Heart left ventricle (tissue), 16 donors: ENCODE measurements at regions not wholly inside any gene's neighbourhood (a gene's known extent, or its start where the extent isn't known, plus 50 kb on each side); places are given as distances from the start of the nearest gene placed in this dataset.

Experiments used
- ATAC-seq, 4 donors: fragments of 200-7000 bp; cut with Tn5 transposase; one replicate each; pipeline ENCODE4 v1.9.1; 2020 to 2022; ENCODE audit warnings: moderate library complexity in 4 of 4, mild to moderate bottlenecking in 3 of 4, moderate number of reproducible peaks in 1 of 4
- DNase-seq, 5 donors: peaks; one replicate each; pipeline ENCODE4 v3.0.0-alpha.2; 2020
- H3K27ac ChIP-seq, 12 donors: fragments of 200-600 bp; sonication (generic) in 4 of 12; one replicate each; pipeline versions ENCODE4 v1.5.0 to v1.8.0; 2016 to 2022; ENCODE audit warnings: mild to moderate bottlenecking in 2 of 12
- H3K27me3 ChIP-seq, 9 donors: fragments of 200-600 bp; sonication (generic) in 2 of 9; one replicate each; pipeline versions ENCODE4 v1.5.1 to v1.8.0; 2016 to 2022; ENCODE audit warnings: mild to moderate bottlenecking in 3 of 9
- H3K36me3 ChIP-seq, 9 donors: fragments of 200-600 bp; sonication (generic) in 2 of 9; one replicate each; pipeline versions ENCODE4 v1.5.0 to v1.8.0; 2018 to 2022; ENCODE audit warnings: mild to moderate bottlenecking in 2 of 9
- H3K4me1 ChIP-seq, 12 donors: fragments of 200-600 bp; sonication (generic) in 4 of 12; one replicate each; pipeline versions ENCODE4 v1.5.0 to v1.8.0; 2016 to 2022; ENCODE audit warnings: mild to moderate bottlenecking in 3 of 12
- H3K4me3 ChIP-seq, 12 donors: fragments of 200-600 bp; sonication (generic) in 4 of 12; one replicate each; pipeline versions ENCODE4 v1.5.0 to v1.8.0; 2017 to 2022; ENCODE audit warnings: mild to moderate bottlenecking in 9 of 12, moderate library complexity in 4 of 12
- H3K9me3 ChIP-seq, 12 donors: fragments of 200-600 bp; sonication (generic) in 4 of 12; one replicate each; pipeline versions ENCODE4 v1.5.0 to v1.8.0; 2016 to 2022; ENCODE audit warnings: mild to moderate bottlenecking in 1 of 12
- POLR2A ChIP-seq, 2 donors: fragments of 450-650 bp; IDR thresholded peaks; one replicate each; pipeline ENCODE4 v1.6.1; 2017; ENCODE audit warnings: antibody characterized with exemption in 2 of 2, mild to moderate bottlenecking in 2 of 2, moderate library complexity in 2 of 2
- WGBS, 4 donors: extraction: QIAGEN DNeasy Blood & Tissue Kit in 2 of 4; methylation state at CpG; one replicate each; pipeline versions ENCODE4 v1.1.5 to v1.1.7; 2013 to 2018; 5-methylcytosine and 5-hydroxymethylcytosine counted together
- intact Hi-C, 10 donors: fragments of 100-400 bp; cut with DNase I; formaldehyde crosslinking; loops; one replicate each; pipeline versions ENCODE4 v1.11.1 to v1.14.2; 2022
- TF ChIP-seq, protein P1 (sequence below), 12 donors: fragments of 200-600 bp; sonication (generic) in 4 of 12; IDR thresholded peaks; one replicate each; pipeline versions ENCODE4 v1.5.0 to v1.8.0; 2018 to 2022; ENCODE audit warnings: antibody characterized with exemption in 12 of 12, mild to moderate bottlenecking in 5 of 12
- donor health status: ischemic (EF 13 %, LVEDD 7.1; RV severe dilation, severe dysfunction).
- donor health status: healthy with polysubstance abuse.
- donor health status: DM: no; HTN: yes; CAD: no.
- donor health status: DM: no; HTN: no; CAD: no.
- donor health status: ischemic (EF 25% LVEDD 6.9; RV normal size, moderate dysfunction).
- donor health status: ischemic (EF 25% LVEDD 5.7; RV mildly dilated, moderate dysfunction).
- donor health status: healthy.
- donor health status: DM: yes; HTN: yes; CAD: no.
- donor health status: ischemic (EF 35%, LVEDD 5.7; RV mildly dilated, moderate dysfunction).
- donor health status: nonischemic (EF 11% LVEDD 7.7; RV severe dilation, severe dysfunction).
- donor health status: DM: yes; HTN: yes; CAD: no.
- donor health status: PGD.
- donor health status: ischemic (EF 29% LVEDD 5.4; RV normal size, mild dysfunction).
- donor health status: nonischemic (EF 23%, LVEDD 6.1; RV moderate dilation, normal function).

DNA sequence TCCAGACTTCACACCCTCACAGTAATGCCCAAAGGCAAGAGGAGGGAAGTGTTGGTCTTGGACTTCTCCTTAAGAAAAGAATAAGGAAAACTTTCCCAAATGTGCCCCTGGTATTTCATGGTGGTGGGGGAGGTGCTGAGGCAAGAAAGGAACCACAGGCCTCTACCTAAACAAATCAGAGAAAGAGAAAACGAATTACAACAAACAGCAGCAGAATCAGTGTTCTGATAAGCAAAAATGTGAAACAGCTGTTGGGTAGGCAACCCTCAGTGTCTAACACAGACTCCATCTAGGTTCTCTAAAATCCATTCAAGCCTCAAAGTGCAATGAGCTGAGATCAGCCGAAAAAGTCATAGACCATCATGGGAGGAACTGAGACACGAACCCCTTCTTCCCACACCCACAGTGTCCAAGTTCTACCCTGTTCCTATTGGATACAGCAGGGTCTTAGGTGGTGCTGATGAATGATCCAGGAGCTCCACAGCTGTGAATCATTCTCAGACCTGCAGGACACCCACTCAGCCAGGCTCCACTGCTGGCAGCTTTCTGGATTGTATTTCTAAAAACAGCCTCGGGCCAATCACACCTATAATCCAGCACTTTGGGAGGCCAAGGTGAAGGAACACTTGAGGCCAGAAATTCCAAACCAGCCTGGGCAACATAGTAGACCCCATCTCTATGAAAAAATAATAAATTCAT lies 149.1 kb downstream of the PLPP3 start:
- WGBS, 4 donors: 76 to 81% (median 79%) methylated on average over 4 of the region's 4 CpGs
- no peaks in the 10 kb centered on the region for H3K9me3 ChIP-seq
- no peaks in the 10 kb centered on the region for H3K27me3 ChIP-seq
- ATAC-seq (no peak), DNase-seq (no peak)
- intact Hi-C loops: loop anchor here in 1 of 10 donors (10.0 kb wide), 1 partner anchor 75 kb away; no protein-coding TSS in a partner anchor
- TF ChIP-seq POLR2A (IDR thresholded peaks at IDR 0.05): no peak
- TF ChIP-seq, protein P1, sequence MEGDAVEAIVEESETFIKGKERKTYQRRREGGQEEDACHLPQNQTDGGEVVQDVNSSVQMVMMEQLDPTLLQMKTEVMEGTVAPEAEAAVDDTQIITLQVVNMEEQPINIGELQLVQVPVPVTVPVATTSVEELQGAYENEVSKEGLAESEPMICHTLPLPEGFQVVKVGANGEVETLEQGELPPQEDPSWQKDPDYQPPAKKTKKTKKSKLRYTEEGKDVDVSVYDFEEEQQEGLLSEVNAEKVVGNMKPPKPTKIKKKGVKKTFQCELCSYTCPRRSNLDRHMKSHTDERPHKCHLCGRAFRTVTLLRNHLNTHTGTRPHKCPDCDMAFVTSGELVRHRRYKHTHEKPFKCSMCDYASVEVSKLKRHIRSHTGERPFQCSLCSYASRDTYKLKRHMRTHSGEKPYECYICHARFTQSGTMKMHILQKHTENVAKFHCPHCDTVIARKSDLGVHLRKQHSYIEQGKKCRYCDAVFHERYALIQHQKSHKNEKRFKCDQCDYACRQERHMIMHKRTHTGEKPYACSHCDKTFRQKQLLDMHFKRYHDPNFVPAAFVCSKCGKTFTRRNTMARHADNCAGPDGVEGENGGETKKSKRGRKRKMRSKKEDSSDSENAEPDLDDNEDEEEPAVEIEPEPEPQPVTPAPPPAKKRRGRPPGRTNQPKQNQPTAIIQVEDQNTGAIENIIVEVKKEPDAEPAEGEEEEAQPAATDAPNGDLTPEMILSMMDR (IDR thresholded peaks at IDR 0.05): no peak
- peaks cover 0 to 34% (median 16%) of the 10 kb centered on the region in 12 donors for H3K4me1 ChIP-seq
- H3K27ac ChIP-seq: no peak overlapping the region
- no peaks in the 10 kb centered on the region for H3K36me3 ChIP-seq
- no peak overlapping the region for H3K4me3 ChIP-seq

DNA sequence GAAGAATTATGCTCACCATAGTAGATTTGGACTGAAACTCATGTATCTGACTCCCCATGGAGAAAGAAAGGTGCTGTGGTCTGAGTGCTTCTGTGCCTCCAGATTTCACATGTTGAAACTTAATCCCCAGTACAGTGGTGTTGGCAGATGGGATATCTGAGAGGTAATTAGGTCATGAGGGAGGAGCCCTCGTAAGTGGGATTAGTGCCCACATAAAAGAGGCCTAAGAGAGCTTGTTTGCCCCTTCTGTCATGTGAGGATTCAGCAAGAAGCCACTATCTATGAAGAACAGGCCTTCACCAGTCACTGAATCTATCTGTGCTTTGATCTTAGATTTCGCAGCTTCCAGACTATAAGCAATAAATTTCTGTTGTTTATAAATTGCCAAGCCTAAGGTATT lies 150.1 kb downstream of the PLPP3 start:
- Histone ChIP-seq H3K4me3 (no peak overlapping the region), H3K36me3 (no peaks in the 10 kb centered on the region), H3K9me3 (no peaks in the 10 kb centered on the region), H3K27me3 (no peaks in the 10 kb centered on the region), H3K4me1 (peaks cover 0 to 44% (median 18%) of the 10 kb centered on the region in 12 donors), H3K27ac (no peak overlapping the region)
- ATAC-seq: no peak
- no peak for DNase-seq
- WGBS, 4 donors: 76 to 89% (median 80%) methylated on average over 2 of the region's 2 CpGs
- no peak for TF ChIP-seq POLR2A (IDR thresholded peaks at IDR 0.05)
- TF ChIP-seq, protein P1 (IDR thresholded peaks at IDR 0.05): no peak
- intact Hi-C loops: no loop called here

DNA sequence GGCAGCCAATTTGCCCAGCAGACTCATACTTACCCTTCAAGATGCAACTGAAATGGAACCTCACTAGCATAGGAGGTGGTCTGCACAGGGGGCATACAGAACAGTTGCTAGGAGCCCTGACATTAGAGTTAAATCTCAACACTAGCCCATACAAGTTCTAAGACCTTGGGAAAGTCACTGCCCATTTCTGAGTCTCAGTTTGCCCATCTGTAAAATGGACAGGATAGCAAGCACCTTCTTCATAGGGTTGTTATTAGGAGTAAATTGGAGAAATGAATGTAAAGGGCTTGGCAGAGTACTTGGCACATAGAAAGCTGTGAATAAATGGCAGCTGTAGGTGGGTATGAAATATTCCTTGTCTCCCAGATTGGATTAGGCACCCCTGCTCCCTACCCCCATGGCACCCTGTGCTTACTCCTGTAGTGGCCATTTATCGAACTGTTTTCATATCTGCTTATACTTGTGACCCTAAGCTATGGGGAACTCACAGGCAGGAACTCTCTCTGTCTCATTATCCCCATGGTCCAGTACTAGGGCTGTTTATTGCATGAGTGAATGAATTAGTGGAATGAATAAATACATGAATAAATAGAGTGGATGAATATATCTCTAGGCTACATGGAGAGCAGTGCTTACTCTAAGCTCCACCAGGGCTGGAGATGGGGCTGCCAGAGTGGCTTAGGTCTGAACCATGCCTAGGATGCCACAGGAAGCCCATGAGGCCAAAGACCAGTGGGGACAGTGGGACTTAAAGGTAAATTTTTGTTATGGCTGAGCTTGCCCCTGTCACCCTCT lies 152.6 kb downstream of the PLPP3 start:
- peaks cover 0 to 27% (median 3%) of the 10 kb centered on the region in 12 donors for H3K4me1 ChIP-seq
- no peak overlapping the region for H3K4me3 ChIP-seq
- no peaks in the 10 kb centered on the region for H3K9me3 ChIP-seq
- intact Hi-C loops: no loop called here
- 60 to 100% (median 94%) methylated on average over 1 of the region's 1 CpG for WGBS, 4 donors
- no peaks in the 10 kb centered on the region for H3K36me3 ChIP-seq
- H3K27ac ChIP-seq: no peak overlapping the region
- TF ChIP-seq, protein P1 (IDR thresholded peaks at IDR 0.05): peak in 1 of 12 donors; percentile 5
- no peak for TF ChIP-seq POLR2A (IDR thresholded peaks at IDR 0.05)
- H3K27me3 ChIP-seq: no peaks in the 10 kb centered on the region
- DNase-seq (no peak), ATAC-seq (no peak)

DNA sequence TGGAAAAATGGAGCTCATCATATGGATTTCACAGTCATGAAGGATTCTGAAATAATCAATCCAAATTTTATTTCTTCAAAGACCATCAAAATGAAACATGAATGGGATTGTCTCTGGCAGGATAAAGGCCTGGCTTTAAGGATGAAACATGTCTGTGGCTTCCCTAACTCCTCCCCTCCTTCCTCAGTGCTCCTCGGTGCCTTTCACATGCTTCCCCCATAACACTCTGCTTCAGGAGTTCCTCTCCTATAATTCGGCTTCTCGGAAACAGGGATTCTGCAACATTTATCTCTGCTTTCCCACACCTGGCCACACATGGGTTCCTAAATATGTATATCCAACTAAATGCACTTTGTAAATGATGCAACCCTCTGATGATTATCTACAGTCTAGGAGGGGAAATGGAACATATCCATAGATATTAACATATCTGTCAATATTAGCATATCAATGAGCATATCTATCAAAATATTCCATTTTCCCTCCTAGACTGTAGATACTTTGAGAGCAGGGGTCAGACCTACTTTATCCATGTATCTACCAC lies 153.8 kb downstream of the PLPP3 start:
- Histone ChIP-seq H3K4me1 (peaks cover 0 to 27% (median 3%) of the 10 kb centered on the region in 12 donors), H3K27me3 (no peaks in the 10 kb centered on the region), H3K36me3 (no peaks in the 10 kb centered on the region), H3K27ac (peak overlapping the region in 10 of 12 donors; percentile 10 to 77 (median 54)), H3K9me3 (no peaks in the 10 kb centered on the region), H3K4me3 (no peak overlapping the region)
- DNase-seq (no peak), ATAC-seq (peak in 1 of 4 donors; percentile 9)
- 81 to 88% (median 86%) methylated on average over 3 of the region's 3 CpGs for WGBS, 4 donors
- TF ChIP-seq, protein P1 (IDR thresholded peaks at IDR 0.05): no peak
- no peak for TF ChIP-seq POLR2A (IDR thresholded peaks at IDR 0.05)
- intact Hi-C loops: no loop called here
